Endothelial cell of umbilical vein (primary cell): ENCODE measurements at regions not wholly inside any gene's neighbourhood (a gene's known extent, or its start where the extent isn't known, plus 50 kb on each side); places are given as distances from the start of the nearest gene placed in this dataset.

Experiments used
- FOS ChIP-seq: IDR thresholded peaks from 2 replicates; pipeline ENCODE4 v1.6.1; 2011; ENCODE audit warnings: mild to moderate bottlenecking, low read length, moderate library complexity, borderline replicate concordance; ENCODE audit not compliant: insufficient read depth
- TF ChIP-seq, protein P1 (sequence below), 2 donors: IDR thresholded peaks; 1 replicate in 1 of 2; 2 replicates in 1 of 2; pipeline ENCODE4 v1.5.1; 2011; ENCODE audit warnings: low read length in 2 of 2, mild to moderate bottlenecking in 2 of 2, moderate library complexity in 2 of 2, control low read depth in 1 of 2, inconsistent platforms in 1 of 2, low read depth in 1 of 2; ENCODE audit not compliant: insufficient read depth in 1 of 2; ENCODE audit errors: extremely low read depth in 1 of 2

DNA sequence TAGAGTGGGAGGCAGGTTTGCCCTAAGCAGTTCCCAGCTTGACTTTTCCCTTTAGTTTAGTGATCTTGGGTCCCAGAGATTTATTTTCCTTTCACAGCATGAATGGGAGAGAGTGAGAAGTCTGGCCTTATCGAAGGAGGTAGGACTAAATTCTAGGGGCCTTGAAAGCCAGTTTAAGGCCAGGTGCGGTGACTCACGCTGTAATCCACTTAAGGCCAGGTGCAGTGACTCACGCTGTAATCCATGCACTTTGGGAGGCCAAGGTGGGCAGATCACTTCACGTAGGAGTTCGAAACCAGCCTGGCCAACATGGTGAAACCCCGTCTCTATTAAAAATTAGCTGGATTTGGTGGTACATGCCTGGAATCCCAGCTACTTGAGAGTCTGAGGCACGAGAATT is 392.2 kb downstream of the ACTR3B start:
- no peak for TF ChIP-seq FOS
- TF ChIP-seq, protein P1, sequence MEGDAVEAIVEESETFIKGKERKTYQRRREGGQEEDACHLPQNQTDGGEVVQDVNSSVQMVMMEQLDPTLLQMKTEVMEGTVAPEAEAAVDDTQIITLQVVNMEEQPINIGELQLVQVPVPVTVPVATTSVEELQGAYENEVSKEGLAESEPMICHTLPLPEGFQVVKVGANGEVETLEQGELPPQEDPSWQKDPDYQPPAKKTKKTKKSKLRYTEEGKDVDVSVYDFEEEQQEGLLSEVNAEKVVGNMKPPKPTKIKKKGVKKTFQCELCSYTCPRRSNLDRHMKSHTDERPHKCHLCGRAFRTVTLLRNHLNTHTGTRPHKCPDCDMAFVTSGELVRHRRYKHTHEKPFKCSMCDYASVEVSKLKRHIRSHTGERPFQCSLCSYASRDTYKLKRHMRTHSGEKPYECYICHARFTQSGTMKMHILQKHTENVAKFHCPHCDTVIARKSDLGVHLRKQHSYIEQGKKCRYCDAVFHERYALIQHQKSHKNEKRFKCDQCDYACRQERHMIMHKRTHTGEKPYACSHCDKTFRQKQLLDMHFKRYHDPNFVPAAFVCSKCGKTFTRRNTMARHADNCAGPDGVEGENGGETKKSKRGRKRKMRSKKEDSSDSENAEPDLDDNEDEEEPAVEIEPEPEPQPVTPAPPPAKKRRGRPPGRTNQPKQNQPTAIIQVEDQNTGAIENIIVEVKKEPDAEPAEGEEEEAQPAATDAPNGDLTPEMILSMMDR (IDR thresholded peaks at IDR 0.05; ENCODE audit: extremely low read depth in 1 of 2, insufficient read depth in 1 of 2, low read depth in 1 of 2, low read length in 2 of 2) = no peak
